ENCODE measurements at regions not wholly inside any gene's neighbourhood (a gene's known extent, or its start where the extent isn't known, plus 50 kb on each side); places are given as distances from the start of the nearest gene placed in this dataset.

- H3K79me2 ChIP-seq (ENCODE audit: control insufficient read depth, insufficient read depth, low read length): no peaks in the 10 kb centered on the region
- no peaks in the 10 kb centered on the region for H3K9me3 ChIP-seq (ENCODE audit: control insufficient read depth, insufficient read depth, low read depth, low read length)
- no peaks in the 10 kb centered on the region for H4K20me1 ChIP-seq (ENCODE audit: control insufficient read depth, extremely low read depth, insufficient read depth, low read length)
- H3K9ac ChIP-seq (ENCODE audit: insufficient read depth, low read length): no peak overlapping the region
- H3K36me3 ChIP-seq (ENCODE audit: control insufficient read depth, insufficient read depth, low read length): no peaks in the 10 kb centered on the region
- DNase-seq (ENCODE audit: low read depth in 2 of 2): peak in 1 of 2 donors; percentile 34
- no peak overlapping the region for H3K27ac ChIP-seq (ENCODE audit: insufficient read depth, low read length)
- no peaks in the 10 kb centered on the region for H3K27me3 ChIP-seq (ENCODE audit: control insufficient read depth, insufficient read depth, low read length)
- H3K4me3 ChIP-seq (replicated peaks in 1 of 4; ENCODE audit: control extremely low read depth in 1 of 4, insufficient read depth in 1 of 4, low read depth in 3 of 4, low read length in 4 of 4): no peak overlapping the region
- H2AFZ ChIP-seq (ENCODE audit: low read length): no peak overlapping the region
- no peak for TF ChIP-seq EZH2 (IDR thresholded peaks at IDR 0.05; ENCODE audit: low read length, missing control alignments)
- TF ChIP-seq CTCF (conservative IDR thresholded peaks at IDR 0.05 in 1 of 2, IDR thresholded peaks at IDR 0.05 in 1 of 2; ENCODE audit: low read depth in 1 of 2, low read length in 2 of 2): no peak
- H3K4me1 ChIP-seq (ENCODE audit: control insufficient read depth, extremely low read depth, insufficient read depth, low read length): no peaks in the 10 kb centered on the region
- no peak overlapping the region for H3K4me2 ChIP-seq (ENCODE audit: extremely low read depth, insufficient read depth, low read length)
Observed at GRCh38 chr2:104163611-104164130, 690.2 kb upstream of the POU3F3 start.

GRCh38 chr2:104164721-104165252 lies 689.1 kb upstream of the POU3F3 start:
- Histone ChIP-seq H3K9me3 (ENCODE audit: control insufficient read depth, insufficient read depth, low read depth, low read length) (no peaks in the 10 kb centered on the region), H4K20me1 (ENCODE audit: control insufficient read depth, extremely low read depth, insufficient read depth, low read length) (no peaks in the 10 kb centered on the region), H3K4me3 (replicated peaks in 1 of 4; ENCODE audit: control extremely low read depth in 1 of 4, insufficient read depth in 1 of 4, low read depth in 3 of 4, low read length in 4 of 4) (no peak overlapping the region), H3K4me1 (ENCODE audit: control insufficient read depth, extremely low read depth, insufficient read depth, low read length) (no peaks in the 10 kb centered on the region), H3K36me3 (ENCODE audit: control insufficient read depth, insufficient read depth, low read length) (no peaks in the 10 kb centered on the region), H3K9ac (ENCODE audit: insufficient read depth, low read length) (no peak overlapping the region), H3K27me3 (ENCODE audit: control insufficient read depth, insufficient read depth, low read length) (no peaks in the 10 kb centered on the region), H3K4me2 (ENCODE audit: extremely low read depth, insufficient read depth, low read length) (no peak overlapping the region), H3K27ac (ENCODE audit: insufficient read depth, low read length) (no peak overlapping the region), H3K79me2 (ENCODE audit: control insufficient read depth, insufficient read depth, low read length) (no peaks in the 10 kb centered on the region), H2AFZ (ENCODE audit: low read length) (no peak overlapping the region)
- TF ChIP-seq CTCF (conservative IDR thresholded peaks at IDR 0.05 in 1 of 2, IDR thresholded peaks at IDR 0.05 in 1 of 2; ENCODE audit: low read depth in 1 of 2, low read length in 2 of 2) (no peak), EZH2 (IDR thresholded peaks at IDR 0.05; ENCODE audit: low read length, missing control alignments) (no peak)
- peak in 1 of 2 donors; percentile 55 for DNase-seq (ENCODE audit: low read depth in 2 of 2)

GRCh38 chr2:104177179-104177578 lies 676.7 kb upstream of the POU3F3 start:
- no peak for DNase-seq (ENCODE audit: low read depth in 2 of 2)
- Histone ChIP-seq H3K36me3 (ENCODE audit: control insufficient read depth, insufficient read depth, low read length) (no peaks in the 10 kb centered on the region), H3K9ac (ENCODE audit: insufficient read depth, low read length) (no peak overlapping the region), H3K27me3 (ENCODE audit: control insufficient read depth, insufficient read depth, low read length) (no peaks in the 10 kb centered on the region), H2AFZ (ENCODE audit: low read length) (no peak overlapping the region), H3K9me3 (ENCODE audit: control insufficient read depth, insufficient read depth, low read depth, low read length) (no peaks in the 10 kb centered on the region), H3K4me1 (ENCODE audit: control insufficient read depth, extremely low read depth, insufficient read depth, low read length) (no peaks in the 10 kb centered on the region), H3K4me3 (replicated peaks in 1 of 4; ENCODE audit: control extremely low read depth in 1 of 4, insufficient read depth in 1 of 4, low read depth in 3 of 4, low read length in 4 of 4) (no peak overlapping the region), H3K27ac (ENCODE audit: insufficient read depth, low read length) (no peak overlapping the region), H3K79me2 (ENCODE audit: control insufficient read depth, insufficient read depth, low read length) (no peaks in the 10 kb centered on the region), H4K20me1 (ENCODE audit: control insufficient read depth, extremely low read depth, insufficient read depth, low read length) (no peaks in the 10 kb centered on the region), H3K4me2 (ENCODE audit: extremely low read depth, insufficient read depth, low read length) (no peak overlapping the region)
- no peak for TF ChIP-seq CTCF (conservative IDR thresholded peaks at IDR 0.05 in 1 of 2, IDR thresholded peaks at IDR 0.05 in 1 of 2; ENCODE audit: low read depth in 1 of 2, low read length in 2 of 2)
- no peak for TF ChIP-seq EZH2 (IDR thresholded peaks at IDR 0.05; ENCODE audit: low read length, missing control alignments)

All from fibroblast of lung (primary cell).